ENCODE measurements at regions not wholly inside any gene's neighbourhood (a gene's known extent, or its start where the extent isn't known, plus 50 kb on each side); places are given as distances from the start of the nearest gene placed in this dataset.

DNA sequence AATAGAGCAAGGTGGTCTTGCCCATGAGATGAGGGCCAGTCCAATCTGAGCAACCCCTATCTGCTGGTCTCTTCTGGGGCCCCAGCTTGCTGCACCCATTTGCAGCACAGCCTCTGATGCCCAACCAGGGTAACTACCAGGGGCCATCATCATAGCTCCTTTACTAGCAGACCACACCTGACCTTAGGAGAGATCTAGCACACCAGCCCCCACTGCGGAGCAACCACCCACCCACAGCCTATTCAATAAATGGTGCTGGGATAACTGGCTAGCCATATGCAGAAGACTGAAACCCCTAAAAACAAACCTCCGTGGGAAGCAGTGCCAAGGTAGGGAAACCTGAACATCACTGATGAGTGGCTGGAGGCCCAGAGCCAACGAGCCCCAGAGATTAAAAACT is 196.1 kb upstream of the RBBP8 start:
- no peak overlapping the region for H3K4me2 ChIP-seq (ENCODE audit: low read length)
- TF ChIP-seq, protein P1, sequence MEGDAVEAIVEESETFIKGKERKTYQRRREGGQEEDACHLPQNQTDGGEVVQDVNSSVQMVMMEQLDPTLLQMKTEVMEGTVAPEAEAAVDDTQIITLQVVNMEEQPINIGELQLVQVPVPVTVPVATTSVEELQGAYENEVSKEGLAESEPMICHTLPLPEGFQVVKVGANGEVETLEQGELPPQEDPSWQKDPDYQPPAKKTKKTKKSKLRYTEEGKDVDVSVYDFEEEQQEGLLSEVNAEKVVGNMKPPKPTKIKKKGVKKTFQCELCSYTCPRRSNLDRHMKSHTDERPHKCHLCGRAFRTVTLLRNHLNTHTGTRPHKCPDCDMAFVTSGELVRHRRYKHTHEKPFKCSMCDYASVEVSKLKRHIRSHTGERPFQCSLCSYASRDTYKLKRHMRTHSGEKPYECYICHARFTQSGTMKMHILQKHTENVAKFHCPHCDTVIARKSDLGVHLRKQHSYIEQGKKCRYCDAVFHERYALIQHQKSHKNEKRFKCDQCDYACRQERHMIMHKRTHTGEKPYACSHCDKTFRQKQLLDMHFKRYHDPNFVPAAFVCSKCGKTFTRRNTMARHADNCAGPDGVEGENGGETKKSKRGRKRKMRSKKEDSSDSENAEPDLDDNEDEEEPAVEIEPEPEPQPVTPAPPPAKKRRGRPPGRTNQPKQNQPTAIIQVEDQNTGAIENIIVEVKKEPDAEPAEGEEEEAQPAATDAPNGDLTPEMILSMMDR (IDR thresholded peaks at IDR 0.05; ENCODE audit: poor library complexity, severe bottlenecking) = no peak
- no peak for TF ChIP-seq SMC3 (conservative IDR thresholded peaks at IDR 0.05; ENCODE audit: poor library complexity)
- TF ChIP-seq MXI1 (conservative IDR thresholded peaks at IDR 0.05; ENCODE audit: poor library complexity, severe bottlenecking) = no peak
- TF ChIP-seq TAF1 (IDR thresholded peaks at IDR 0.05; ENCODE audit: low read depth) = no peak
- no peak for TF ChIP-seq POLR2AphosphoS5 (IDR thresholded peaks at IDR 0.05)
- TF ChIP-seq EZH2 (IDR thresholded peaks at IDR 0.05; ENCODE audit: borderline replicate concordance, insufficient read depth, low read length, poor library complexity, severe bottlenecking) = no peak
- no peak for TF ChIP-seq EP300 (conservative IDR thresholded peaks at IDR 0.05; ENCODE audit: poor library complexity, severe bottlenecking)
- no peak for TF ChIP-seq RAD21 (conservative IDR thresholded peaks at IDR 0.05)
- TF ChIP-seq, protein P2, sequence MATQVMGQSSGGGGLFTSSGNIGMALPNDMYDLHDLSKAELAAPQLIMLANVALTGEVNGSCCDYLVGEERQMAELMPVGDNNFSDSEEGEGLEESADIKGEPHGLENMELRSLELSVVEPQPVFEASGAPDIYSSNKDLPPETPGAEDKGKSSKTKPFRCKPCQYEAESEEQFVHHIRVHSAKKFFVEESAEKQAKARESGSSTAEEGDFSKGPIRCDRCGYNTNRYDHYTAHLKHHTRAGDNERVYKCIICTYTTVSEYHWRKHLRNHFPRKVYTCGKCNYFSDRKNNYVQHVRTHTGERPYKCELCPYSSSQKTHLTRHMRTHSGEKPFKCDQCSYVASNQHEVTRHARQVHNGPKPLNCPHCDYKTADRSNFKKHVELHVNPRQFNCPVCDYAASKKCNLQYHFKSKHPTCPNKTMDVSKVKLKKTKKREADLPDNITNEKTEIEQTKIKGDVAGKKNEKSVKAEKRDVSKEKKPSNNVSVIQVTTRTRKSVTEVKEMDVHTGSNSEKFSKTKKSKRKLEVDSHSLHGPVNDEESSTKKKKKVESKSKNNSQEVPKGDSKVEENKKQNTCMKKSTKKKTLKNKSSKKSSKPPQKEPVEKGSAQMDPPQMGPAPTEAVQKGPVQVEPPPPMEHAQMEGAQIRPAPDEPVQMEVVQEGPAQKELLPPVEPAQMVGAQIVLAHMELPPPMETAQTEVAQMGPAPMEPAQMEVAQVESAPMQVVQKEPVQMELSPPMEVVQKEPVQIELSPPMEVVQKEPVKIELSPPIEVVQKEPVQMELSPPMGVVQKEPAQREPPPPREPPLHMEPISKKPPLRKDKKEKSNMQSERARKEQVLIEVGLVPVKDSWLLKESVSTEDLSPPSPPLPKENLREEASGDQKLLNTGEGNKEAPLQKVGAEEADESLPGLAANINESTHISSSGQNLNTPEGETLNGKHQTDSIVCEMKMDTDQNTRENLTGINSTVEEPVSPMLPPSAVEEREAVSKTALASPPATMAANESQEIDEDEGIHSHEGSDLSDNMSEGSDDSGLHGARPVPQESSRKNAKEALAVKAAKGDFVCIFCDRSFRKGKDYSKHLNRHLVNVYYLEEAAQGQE (IDR thresholded peaks at IDR 0.05; ENCODE audit: borderline replicate concordance) = no peak
- no peak overlapping the region for H3K4me3 ChIP-seq (ENCODE audit: low read length)

GRCh38 chr18:22739061-22739642 is 194.0 kb upstream of the RBBP8 start:
- no peaks in the 10 kb centered on the region for H4K20me1 ChIP-seq (ENCODE audit: insufficient read depth)
- no peak overlapping the region for H3K27ac ChIP-seq (ENCODE audit: low read length)
- TF ChIP-seq POLR2AphosphoS5 (IDR thresholded peaks at IDR 0.05) (no peak), SMC3 (conservative IDR thresholded peaks at IDR 0.05; ENCODE audit: poor library complexity) (no peak), MXI1 (conservative IDR thresholded peaks at IDR 0.05; ENCODE audit: poor library complexity, severe bottlenecking) (no peak)
- TF ChIP-seq, protein P2 (IDR thresholded peaks at IDR 0.05; ENCODE audit: borderline replicate concordance) = no peak
- no peaks in the 10 kb centered on the region for H3K36me3 ChIP-seq (ENCODE audit: insufficient read depth, low read length)
- no peaks in the 10 kb centered on the region for H3K9me2 ChIP-seq (ENCODE audit: insufficient read depth, low read length)
- no peaks in the 10 kb centered on the region for H3K27me3 ChIP-seq (ENCODE audit: insufficient read depth, low read depth, low read length)
- H3K4me2 ChIP-seq (ENCODE audit: low read length) = no peak overlapping the region
- no peaks in the 10 kb centered on the region for H3K9me3 ChIP-seq (ENCODE audit: low read length)
- H3K4me3 ChIP-seq (ENCODE audit: low read length) = no peak overlapping the region
- H3F3A ChIP-seq (ENCODE audit: insufficient read depth, low read length, poor library complexity, severe bottlenecking) = no peaks in the 10 kb centered on the region
- no peak overlapping the region for H2AFZ ChIP-seq (ENCODE audit: low read depth, low read length)
- no peak overlapping the region for H3K9ac ChIP-seq (ENCODE audit: low read length)
- no peaks in the 10 kb centered on the region for H3K79me2 ChIP-seq (replicated peaks; ENCODE audit: insufficient read depth, low read length)

More for the DNA sequence above, 196.1 kb upstream of the RBBP8 start:
- no peaks in the 10 kb centered on the region for H3F3A ChIP-seq (ENCODE audit: insufficient read depth, low read length, poor library complexity, severe bottlenecking)
- no peaks in the 10 kb centered on the region for H3K36me3 ChIP-seq (ENCODE audit: insufficient read depth, low read length)
- no peaks in the 10 kb centered on the region for H4K20me1 ChIP-seq (ENCODE audit: insufficient read depth)
- H3K9ac ChIP-seq (ENCODE audit: low read length) = no peak overlapping the region
- H2AFZ ChIP-seq (ENCODE audit: low read depth, low read length) = no peak overlapping the region
- no peaks in the 10 kb centered on the region for H3K79me2 ChIP-seq (replicated peaks; ENCODE audit: insufficient read depth, low read length)
- H3K9me2 ChIP-seq (ENCODE audit: insufficient read depth, low read length) = no peaks in the 10 kb centered on the region
- no peak overlapping the region for H3K27ac ChIP-seq (ENCODE audit: low read length)
- no peaks in the 10 kb centered on the region for H3K27me3 ChIP-seq (ENCODE audit: insufficient read depth, low read depth, low read length)
- H3K9me3 ChIP-seq (ENCODE audit: low read length) = no peaks in the 10 kb centered on the region

All from neural cell (in vitro differentiated cells).